ENCODE measurements at regions not wholly inside any gene's neighbourhood (a gene's known extent, or its start where the extent isn't known, plus 50 kb on each side); places are given as distances from the start of the nearest gene placed in this dataset.

- TF ChIP-seq CTCF (IDR thresholded peaks at IDR 0.05; ENCODE audit: poor library complexity) (no peak), EZH2phosphoT487 (IDR thresholded peaks at IDR 0.05; ENCODE audit: low read depth, severe bottlenecking, unreplicated experiment) (no peak)
Observed at GRCh38 chr13:90270226-90270625, 1077.3 kb upstream of the MIR17HG start.
